GM19438 (cell line): ENCODE measurements at regions not wholly inside any gene's neighbourhood (a gene's known extent, or its start where the extent isn't known, plus 50 kb on each side); places are given as distances from the start of the nearest gene placed in this dataset.

Experiments used
- ATAC-seq: cut with Tn5 transposase; IDR thresholded peaks from one replicate; pipeline ENCODE4 v1.9.1; 2021; ENCODE audit warnings: low read depth; ENCODE audit not compliant: unreplicated experiment

- ATAC-seq: no peak
These were observed 240.0 kb upstream of the BLID start for GRCh38 chr11:122355968-122356367.

GRCh38 chr11:122354025-122354697, 238.1 kb upstream of the BLID start:
- no peak for ATAC-seq

- no peak for ATAC-seq
These were observed 237.5 kb upstream of the BLID start for GRCh38 chr11:122353561-122353960.

- no peak for ATAC-seq
These were observed 232.8 kb upstream of the BLID start for GRCh38 chr11:122348659-122349409.

- no peak for ATAC-seq
These were observed 230.0 kb upstream of the BLID start for GRCh38 chr11:122346006-122346405.

GRCh38 chr11:122345586-122345985, 229.6 kb upstream of the BLID start:
- ATAC-seq: no peak

- ATAC-seq: no peak
These were observed 228.2 kb upstream of the BLID start for GRCh38 chr11:122344215-122344614.

GRCh38 chr11:122343210-122343609, 227.2 kb upstream of the BLID start:
- no peak for ATAC-seq

- no peak for ATAC-seq
These were observed 226.2 kb upstream of the BLID start for GRCh38 chr11:122342089-122342744.

GRCh38 chr11:122341477-122341876, 225.5 kb upstream of the BLID start:
- no peak for ATAC-seq

GRCh38 chr11:122340607-122341290, 224.7 kb upstream of the BLID start:
- no peak for ATAC-seq

GRCh38 chr11:122339436-122340060, 223.5 kb upstream of the BLID start:
- ATAC-seq: no peak

GRCh38 chr11:122337704-122338103, 221.7 kb upstream of the BLID start:
- ATAC-seq: no peak

GRCh38 chr11:122337241-122337640, 221.2 kb upstream of the BLID start:
- no peak for ATAC-seq

GRCh38 chr11:122336706-122337105, 220.7 kb upstream of the BLID start:
- no peak for ATAC-seq

- no peak for ATAC-seq
These were observed 218.7 kb upstream of the BLID start for GRCh38 chr11:122334546-122335339.

GRCh38 chr11:122333467-122333866, 217.5 kb upstream of the BLID start:
- no peak for ATAC-seq

GRCh38 chr11:122331079-122331478, 215.1 kb upstream of the BLID start:
- ATAC-seq: no peak

GRCh38 chr11:122330279-122330965, 214.4 kb upstream of the BLID start:
- ATAC-seq: no peak
